HG03175 (cell line): ENCODE measurements at regions not wholly inside any gene's neighbourhood (a gene's known extent, or its start where the extent isn't known, plus 50 kb on each side); places are given as distances from the start of the nearest gene placed in this dataset.

Source experiments
- ATAC-seq: cut with Tn5 transposase; IDR thresholded peaks from one replicate; pipeline ENCODE4 v1.9.1; 2021; ENCODE audit warnings: mild to moderate bottlenecking, moderate library complexity; ENCODE audit not compliant: unreplicated experiment

- no peak for ATAC-seq
These were observed 281.1 kb upstream of the GRIP1 start for GRCh38 chr12:66960006-66960405.

GRCh38 chr12:66960704-66961690 is 282.1 kb upstream of the GRIP1 start:
- no peak for ATAC-seq

- no peak for ATAC-seq
These were observed 283.4 kb upstream of the GRIP1 start for GRCh38 chr12:66962290-66962689.

- no peak for ATAC-seq
These were observed 285.0 kb upstream of the GRIP1 start for GRCh38 chr12:66963901-66964300.

- ATAC-seq = no peak
These were observed 285.8 kb upstream of the GRIP1 start for GRCh38 chr12:66964629-66965028.

- no peak for ATAC-seq
These were observed 286.7 kb upstream of the GRIP1 start for GRCh38 chr12:66965621-66966020.

GRCh38 chr12:66971816-66972215 is 292.9 kb upstream of the GRIP1 start:
- no peak for ATAC-seq

- no peak for ATAC-seq
These were observed 292.6 kb upstream of the CAND1 start for GRCh38 chr12:66976526-66976925.

GRCh38 chr12:66978802-66979201 is 290.4 kb upstream of the CAND1 start:
- ATAC-seq = no peak

GRCh38 chr12:66979251-66979650 is 289.9 kb upstream of the CAND1 start:
- no peak for ATAC-seq

- no peak for ATAC-seq
These were observed 285.1 kb upstream of the CAND1 start for GRCh38 chr12:66984077-66984476.

GRCh38 chr12:66984962-66985361 is 284.2 kb upstream of the CAND1 start:
- ATAC-seq = no peak

- no peak for ATAC-seq
These were observed 270.0 kb upstream of the CAND1 start for GRCh38 chr12:66999141-66999540.

- no peak for ATAC-seq
These were observed 267.9 kb upstream of the CAND1 start for GRCh38 chr12:67001251-67001650.

- ATAC-seq = no peak
These were observed 266.4 kb upstream of the CAND1 start for GRCh38 chr12:67002720-67003119.

GRCh38 chr12:67006610-67007009 is 262.5 kb upstream of the CAND1 start:
- no peak for ATAC-seq

GRCh38 chr12:67014642-67015041 is 254.5 kb upstream of the CAND1 start:
- ATAC-seq = no peak

GRCh38 chr12:67018105-67018504 is 251.1 kb upstream of the CAND1 start:
- no peak for ATAC-seq

- no peak for ATAC-seq
These were observed 250.1 kb upstream of the CAND1 start for GRCh38 chr12:67019070-67019469.

- ATAC-seq = peak; percentile 86
These were observed 243.5 kb upstream of the CAND1 start for GRCh38 chr12:67025543-67026114.

- ATAC-seq = no peak
These were observed 242.5 kb upstream of the CAND1 start for GRCh38 chr12:67026487-67027246.

- no peak for ATAC-seq
These were observed 240.6 kb upstream of the CAND1 start for GRCh38 chr12:67028529-67028928.
